Mesodermal cell (in vitro differentiated cells): ENCODE measurements at regions not wholly inside any gene's neighbourhood (a gene's known extent, or its start where the extent isn't known, plus 50 kb on each side); places are given as distances from the start of the nearest gene placed in this dataset.

Experiments used
- H3K27ac ChIP-seq: 2 replicates; pipeline ENCODE4 v1.7.0; 2013; ENCODE audit warnings: mild to moderate bottlenecking, low read depth, low read length, moderate library complexity; ENCODE audit not compliant: severe bottlenecking
- H3K36me3 ChIP-seq: 2 replicates; pipeline ENCODE4 v1.7.1; 2013; ENCODE audit warnings: mild to moderate bottlenecking, low read length, moderate library complexity; ENCODE audit not compliant: control insufficient read depth, insufficient read depth
- H3K4me1 ChIP-seq: one replicate; pipeline ENCODE4 v1.7.1; 2013; ENCODE audit warnings: mild to moderate bottlenecking, low read length; ENCODE audit not compliant: insufficient read depth, control insufficient read depth, poor library complexity, severe bottlenecking
- H3K4me3 ChIP-seq: 2 replicates; pipeline ENCODE4 v1.7.0; 2013; ENCODE audit warnings: low read length, control low read depth, mild to moderate bottlenecking; ENCODE audit not compliant: insufficient read depth, poor library complexity, severe bottlenecking; ENCODE audit errors: extremely low read depth
- H3K9me3 ChIP-seq: 2 replicates; pipeline ENCODE4 v1.7.1; 2013; ENCODE audit warnings: mild to moderate bottlenecking, low read length, moderate library complexity; ENCODE audit not compliant: control insufficient read depth
- WGBS, 2 experiments: methylation state at CpG; one replicate each; pipeline ENCODE4 v1.1.5; 2013; ENCODE audit warnings: missing lambda C conversion rate in 2 of 2; ENCODE audit not compliant: insufficient coverage in 2 of 2; 5-methylcytosine and 5-hydroxymethylcytosine counted together

DNA sequence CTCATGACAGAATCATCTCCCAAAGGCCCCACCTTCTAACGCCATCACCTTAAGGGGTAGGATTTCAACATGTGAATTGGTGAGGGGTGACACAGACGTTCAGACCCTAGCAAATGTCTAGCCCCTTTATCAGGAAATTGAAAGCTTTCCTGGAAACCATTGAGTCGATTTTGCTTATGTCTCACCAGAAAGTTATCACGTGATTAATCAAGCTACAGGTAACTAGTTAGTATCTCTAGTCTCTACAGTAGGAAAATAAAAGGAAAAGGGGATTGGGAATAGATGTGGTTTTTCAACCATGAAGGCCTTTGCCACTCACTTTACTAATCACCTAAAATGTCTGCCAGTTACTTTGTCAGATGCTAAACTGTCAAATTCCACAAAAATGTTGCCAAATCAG, 1133.0 kb downstream of the PDHA2 start:
- 89 to 100% methylated on average over 1 to 3 of the region's 4 CpGs for WGBS, 2 experiments
- Histone ChIP-seq H3K4me3 (no peak overlapping the region), H3K9me3 (no peaks in the 10 kb centered on the region), H3K4me1 (no peaks in the 10 kb centered on the region), H3K27ac (no peak overlapping the region), H3K36me3 (no peaks in the 10 kb centered on the region)

DNA sequence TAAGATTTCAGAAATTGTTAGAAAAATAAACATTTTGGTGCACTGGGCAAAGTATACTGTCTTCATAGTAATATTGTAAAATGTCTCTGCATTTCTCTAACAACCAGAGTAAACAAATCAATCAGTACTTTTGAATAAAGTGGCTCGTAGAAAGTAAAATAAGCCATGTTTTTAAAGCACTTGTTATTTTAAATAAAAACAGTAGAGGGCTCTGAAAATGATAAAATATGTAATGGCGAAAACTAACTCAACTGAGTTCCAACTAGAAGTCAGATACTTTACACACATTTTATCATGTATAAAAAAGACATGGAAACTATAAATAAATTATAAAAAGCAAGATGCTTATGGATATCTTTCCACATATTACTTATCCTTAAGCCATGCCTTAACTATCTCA, 1134.4 kb downstream of the PDHA2 start:
- no peak overlapping the region for H3K4me3 ChIP-seq
- no peak overlapping the region for H3K27ac ChIP-seq
- no peaks in the 10 kb centered on the region for H3K4me1 ChIP-seq
- WGBS, 2 experiments, result no CpG with 5 or more reads among the region's 2 CpGs
- H3K9me3 ChIP-seq, result no peaks in the 10 kb centered on the region
- H3K36me3 ChIP-seq, result no peaks in the 10 kb centered on the region

DNA sequence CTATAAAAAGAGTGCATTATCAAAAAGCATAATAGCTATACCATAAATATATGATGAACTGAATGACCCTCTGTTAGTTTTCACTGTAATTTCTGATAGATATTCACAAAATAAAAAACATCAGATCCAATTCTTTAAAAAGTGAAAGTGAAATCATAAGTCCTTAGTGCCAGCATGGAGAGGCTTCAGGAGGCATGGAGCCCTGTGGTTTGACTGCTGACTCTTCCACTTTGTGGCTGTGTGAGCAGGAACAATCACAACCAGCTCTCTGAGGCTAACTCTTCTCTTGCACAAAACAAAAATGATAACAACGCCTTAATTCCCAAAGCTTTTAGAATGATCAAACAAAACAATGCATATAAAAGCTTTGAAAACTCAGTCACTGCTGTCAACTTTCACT, 1143.9 kb downstream of the PDHA2 start:
- Histone ChIP-seq H3K9me3 (no peaks in the 10 kb centered on the region), H3K27ac (no peak overlapping the region), H3K4me1 (no peaks in the 10 kb centered on the region), H3K4me3 (no peak overlapping the region), H3K36me3 (no peaks in the 10 kb centered on the region)
- 78 to 83% methylated on average over 1 of the region's 1 CpG for WGBS, 2 experiments

DNA sequence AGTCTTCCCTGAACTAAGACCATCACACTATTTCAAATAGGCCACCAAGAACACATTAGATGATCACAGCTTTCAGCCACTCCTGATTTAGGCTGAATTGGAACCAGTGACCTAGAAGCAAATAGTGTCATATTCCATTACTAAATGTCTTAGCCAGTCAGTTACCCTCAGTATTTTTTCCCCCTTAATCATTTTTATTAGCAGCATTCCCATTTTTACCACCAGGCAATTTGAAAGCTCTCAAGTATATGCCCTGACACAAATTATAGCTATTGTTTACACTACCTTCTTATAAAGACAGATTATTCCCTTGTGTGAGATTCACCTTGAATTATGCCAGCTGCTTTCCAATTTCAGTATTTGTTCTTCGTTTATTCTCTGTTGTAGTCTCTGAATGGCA, 1146.9 kb downstream of the PDHA2 start:
- H3K36me3 ChIP-seq, result no peaks in the 10 kb centered on the region
- WGBS, 2 experiments, result 89% methylated on average over 1 of the region's 1 CpG; no CpG with 5 or more reads in 1 of the 2 experiments

GRCh38 chr4:96991083-96991482, 1151.2 kb downstream of the PDHA2 start:
- H3K9me3 ChIP-seq, result no peaks in the 10 kb centered on the region
- no peaks in the 10 kb centered on the region for H3K36me3 ChIP-seq
- WGBS, 2 experiments, result 83% methylated on average over 1 of the region's 1 CpG; no CpG with 5 or more reads in 1 of the 2 experiments
- H3K4me3 ChIP-seq, result no peak overlapping the region
- no peaks in the 10 kb centered on the region for H3K4me1 ChIP-seq
- no peak overlapping the region for H3K27ac ChIP-seq

More for the DNA sequence above, 1146.9 kb downstream of the PDHA2 start:
- Histone ChIP-seq H3K9me3 (no peaks in the 10 kb centered on the region), H3K27ac (no peak overlapping the region), H3K4me1 (no peaks in the 10 kb centered on the region), H3K4me3 (no peak overlapping the region)

DNA sequence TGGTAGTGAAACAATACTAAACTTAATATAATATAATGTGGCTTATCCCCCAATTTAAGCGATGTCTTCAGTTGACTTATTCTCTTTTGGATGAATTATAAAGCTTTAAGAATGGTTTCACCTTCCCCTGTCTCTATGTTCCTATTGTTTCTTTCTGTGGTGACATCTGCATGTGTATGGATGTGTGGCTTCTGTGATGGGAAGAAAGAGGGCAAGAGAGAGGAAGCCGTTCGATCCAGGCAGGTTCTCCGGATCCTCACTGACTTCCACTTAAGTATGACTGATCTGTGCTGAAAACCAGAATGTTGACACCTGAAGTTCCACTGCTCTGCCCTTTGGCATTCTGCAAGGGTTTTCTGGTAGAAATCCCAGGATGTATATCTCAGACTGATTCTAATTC, 1150.8 kb downstream of the STPG2 start:
- Histone ChIP-seq H3K36me3 (no peaks in the 10 kb centered on the region), H3K27ac (no peak overlapping the region), H3K4me3 (no peak overlapping the region), H3K9me3 (no peaks in the 10 kb centered on the region), H3K4me1 (no peaks in the 10 kb centered on the region)
- 63 to 76% methylated on average over 2 to 3 of the region's 4 CpGs for WGBS, 2 experiments

DNA sequence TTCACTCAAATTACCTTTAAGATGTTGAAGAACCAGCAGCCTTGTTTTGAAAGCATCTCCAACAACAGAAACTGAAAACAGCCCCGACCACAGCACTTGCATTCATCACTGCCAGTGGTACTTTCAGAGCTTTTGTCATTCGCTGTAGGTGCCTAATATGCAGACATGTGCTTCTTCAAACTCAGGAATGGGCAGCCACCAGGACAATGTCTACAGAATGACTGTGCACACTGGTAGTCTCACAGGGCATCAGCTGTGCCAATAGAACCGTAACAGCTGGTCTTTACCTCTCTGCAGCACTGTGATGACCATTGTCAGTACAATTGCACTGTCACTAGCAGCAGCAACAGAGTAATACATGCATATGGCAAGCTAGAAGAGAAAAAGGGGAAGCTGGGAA, 1149.7 kb downstream of the STPG2 start:
- no peak overlapping the region for H3K27ac ChIP-seq
- H3K9me3 ChIP-seq, result no peaks in the 10 kb centered on the region
- no peak overlapping the region for H3K4me3 ChIP-seq
- no peaks in the 10 kb centered on the region for H3K4me1 ChIP-seq
- no peaks in the 10 kb centered on the region for H3K36me3 ChIP-seq
- 71 to 79% methylated on average over 3 of the region's 3 CpGs for WGBS, 2 experiments

GRCh38 chr4:97003715-97004114, 1139.6 kb downstream of the STPG2 start:
- Histone ChIP-seq H3K36me3 (no peaks in the 10 kb centered on the region), H3K27ac (no peak overlapping the region), H3K9me3 (no peaks in the 10 kb centered on the region), H3K4me3 (no peak overlapping the region), H3K4me1 (no peaks in the 10 kb centered on the region)

DNA sequence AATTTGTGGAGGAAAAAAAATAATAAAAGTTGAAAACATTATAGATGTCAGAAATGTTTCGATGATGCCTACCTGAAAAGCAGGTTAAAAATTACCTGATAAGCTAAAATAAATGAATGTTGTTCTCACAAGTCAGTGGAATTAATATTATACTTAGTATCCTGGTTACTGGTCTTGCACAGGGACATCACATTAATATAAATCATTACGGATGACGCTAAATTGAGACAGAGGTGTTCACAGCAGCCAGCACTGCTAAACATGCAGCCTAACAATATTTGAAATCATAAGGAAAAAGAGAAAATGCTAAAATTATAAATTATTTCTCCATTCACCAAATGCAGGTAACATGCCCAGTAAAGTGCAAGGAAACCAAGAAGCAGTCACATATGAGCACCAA, 1130.0 kb downstream of the STPG2 start:
- Histone ChIP-seq H3K27ac (no peak overlapping the region), H3K36me3 (no peaks in the 10 kb centered on the region), H3K9me3 (no peaks in the 10 kb centered on the region), H3K4me3 (no peak overlapping the region), H3K4me1 (no peaks in the 10 kb centered on the region)
- WGBS, 2 experiments, result no CpG with 5 or more reads among the region's 3 CpGs

DNA sequence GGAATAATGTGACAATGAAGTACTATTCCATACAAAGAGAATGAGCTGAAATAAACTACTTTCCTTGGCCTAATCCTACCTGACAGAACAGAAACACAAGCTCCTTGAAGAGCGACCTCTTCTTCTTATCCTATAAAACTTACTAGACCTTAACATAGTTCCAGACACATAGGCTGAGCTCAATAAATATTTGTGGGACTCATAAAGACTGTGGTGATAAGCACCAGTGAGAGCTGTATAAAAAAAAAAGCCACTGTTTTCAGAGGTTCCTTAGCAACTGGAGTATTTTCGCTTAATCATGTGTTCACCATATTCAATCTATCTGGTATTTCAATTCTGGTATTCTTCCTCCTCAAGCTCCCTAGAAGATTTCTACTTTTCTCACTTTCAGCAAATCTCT, 1129.6 kb downstream of the STPG2 start:
- Histone ChIP-seq H3K36me3 (no peaks in the 10 kb centered on the region), H3K4me1 (no peaks in the 10 kb centered on the region), H3K9me3 (no peaks in the 10 kb centered on the region), H3K4me3 (no peak overlapping the region), H3K27ac (no peak overlapping the region)
- 100% methylated on average over 1 of the region's 2 CpGs; no CpG with 5 or more reads in 1 of the 2 experiments for WGBS, 2 experiments

- Histone ChIP-seq H3K27ac (no peak overlapping the region), H3K36me3 (no peaks in the 10 kb centered on the region), H3K9me3 (no peaks in the 10 kb centered on the region), H3K4me1 (no peaks in the 10 kb centered on the region), H3K4me3 (no peak overlapping the region)
- no CpG with 5 or more reads among the region's 1 CpG for WGBS, 2 experiments
Observed at GRCh38 chr4:97015301-97015700, 1128.0 kb downstream of the STPG2 start.
